HCT116 (cell line): ENCODE measurements at regions not wholly inside any gene's neighbourhood (a gene's known extent, or its start where the extent isn't known, plus 50 kb on each side); places are given as distances from the start of the nearest gene placed in this dataset.

ENCODE experiments used
- ATAC-seq: fragments of 200-7000 bp; cut with Tn5 transposase; 2 replicates; pipeline ENCODE4 v1.9.1; 2020; ENCODE audit warnings: mild to moderate bottlenecking, moderate library complexity
- BruUV-seq: library from RNA; stranded (reverse); fragments of 400-500 nt; replicated peaks from 2 replicates; lab custom pipeline; 2021; lab: Mats Ljungman, UMichigan
- CTCF ChIA-PET: fragments of 300-600 bp; sonication (Branson Sonifier 250); formaldehyde crosslinking; loops from one replicate; lab custom pipeline; 2021; ENCODE audit warnings: antibody characterized with exemption; lab: Charles Lee
- POLR2A ChIA-PET: fragments of 300-600, 350-600 bp; sonication (Branson Sonifier 250); formaldehyde crosslinking; loops from one replicate; lab custom pipeline; 2021; ENCODE audit warnings: antibody characterized with exemption; lab: Charles Lee
- RAD21 ChIA-PET, 2 experiments: fragments of 300-600 bp; sonication (Branson Sonifier 250); formaldehyde crosslinking; loops; one replicate each; lab custom pipeline; 2023; ENCODE audit warnings: low total read pairs in 2 of 2; ENCODE audit not compliant: uncharacterized antibody in 2 of 2, unreplicated experiment in 2 of 2, low non-redundant PET in 1 of 2; lab: Charles Lee
- DNase-seq: peaks from one replicate; pipeline ENCODE4 v3.0.0-alpha.2; 2010; ENCODE audit warnings: low read depth, low spot score
- H2AFZ ChIP-seq: fragments of 200-600 bp; shearing (Covaris generic), sonication (generic); 2 replicates; pipeline ENCODE4 v1.6.1; 2017; ENCODE audit warnings: low read depth, mixed run types, mixed read lengths, antibody characterized with exemption, low read length; ENCODE audit not compliant: poor library complexity, severe bottlenecking
- H3K27ac ChIP-seq: 2 replicates; pipeline ENCODE4 v1.5.1; 2012; ENCODE audit warnings: low read depth, low read length
- H3K27me3 ChIP-seq: fragments of 200-600 bp; sonication (generic); 2 replicates; pipeline ENCODE4 v1.6.1; 2016; ENCODE audit warnings: mixed run types, low read length, mixed read lengths; ENCODE audit not compliant: insufficient read depth
- H3K36me3 ChIP-seq, 2 experiments: fragments of 200-500 bp in 1 of 2; fragments of 200-600 bp in 1 of 2; sonication (Bioruptor generic) in 1 of 2; sonication (generic) in 1 of 2; 2 replicates each; pipeline versions ENCODE4 v1.5.1 to v1.6.1; 2014 to 2016; ENCODE audit warnings: low read length in 2 of 2, inconsistent platforms in 1 of 2, mixed read lengths in 1 of 2, mixed run types in 1 of 2; ENCODE audit not compliant: insufficient read depth in 2 of 2, control insufficient read depth in 1 of 2
- H3K4me1 ChIP-seq, 2 experiments: fragments of 200-600 bp in 1 of 2; sonication (generic) in 1 of 2; 2 replicates each; pipeline versions ENCODE4 v1.5.1 to v1.6.1; 2012 to 2017; ENCODE audit warnings: low read length in 2 of 2, inconsistent platforms in 1 of 2, mild to moderate bottlenecking in 1 of 2, mixed read lengths in 1 of 2, mixed run types in 1 of 2, moderate library complexity in 1 of 2; ENCODE audit not compliant: insufficient read depth in 2 of 2, control insufficient read depth in 1 of 2
- H3K4me2 ChIP-seq: fragments of 200-600 bp; sonication (generic); 2 replicates; pipeline ENCODE4 v1.6.1; 2017; ENCODE audit warnings: mixed run types, low read length, mixed read lengths
- H3K4me3 ChIP-seq, 2 experiments: fragments of 200-600 bp in 1 of 2; sonication (generic) in 1 of 2; replicated peaks in 1 of 2; 2 replicates each; pipeline ENCODE4 v1.5.1; 2011 to 2016; ENCODE audit warnings: low read length in 2 of 2, control low read depth in 1 of 2, low read depth in 1 of 2, mild to moderate bottlenecking in 1 of 2, mixed read lengths in 1 of 2, mixed run types in 1 of 2
- H3K79me2 ChIP-seq: fragments of 200-600 bp; sonication (generic); 2 replicates; pipeline ENCODE4 v1.6.1; 2017; ENCODE audit warnings: mild to moderate bottlenecking, mixed run types, low read length, moderate library complexity, mixed read lengths; ENCODE audit not compliant: insufficient read depth
- H3K9ac ChIP-seq: fragments of 200-600 bp; sonication (generic); 2 replicates; pipeline ENCODE4 v1.6.1; 2016; ENCODE audit warnings: low read length, mixed read lengths
- H3K9me2 ChIP-seq: fragments of 200-600 bp; sonication (generic), shearing (Covaris generic); 2 replicates; pipeline ENCODE4 v1.6.1; 2017; ENCODE audit warnings: mixed run types, mild to moderate bottlenecking, moderate library complexity; ENCODE audit not compliant: insufficient read depth
- H3K9me3 ChIP-seq, 2 experiments: fragments of 200-500 bp in 1 of 2; fragments of 200-600 bp in 1 of 2; sonication (Bioruptor generic) in 1 of 2; sonication (generic) in 1 of 2; 2 replicates each; pipeline ENCODE4 v1.6.1; 2014 to 2017; ENCODE audit warnings: low read length in 2 of 2, mixed read lengths in 2 of 2, inconsistent platforms in 1 of 2, low read depth in 1 of 2, mild to moderate bottlenecking in 1 of 2, mixed run types in 1 of 2, moderate library complexity in 1 of 2; ENCODE audit not compliant: control insufficient read depth in 1 of 2, insufficient read depth in 1 of 2
- H4K20me1 ChIP-seq: fragments of 200-600 bp; sonication (generic), shearing (Covaris generic); 2 replicates; pipeline ENCODE4 v1.6.1; 2017; ENCODE audit warnings: mixed run types, mild to moderate bottlenecking, moderate library complexity; ENCODE audit not compliant: insufficient read depth
- CBX3 ChIP-seq: IDR thresholded peaks from 2 replicates; pipeline ENCODE4 v1.6.1; 2012; ENCODE audit warnings: low read depth
- ELF1 ChIP-seq: IDR thresholded peaks from 2 replicates; pipeline ENCODE4 v1.6.1; 2012; ENCODE audit warnings: low read depth, borderline replicate concordance
- JUND ChIP-seq: IDR thresholded peaks from 2 replicates; pipeline ENCODE4 v1.6.1; 2012
- POLR2A ChIP-seq: IDR thresholded peaks from 2 replicates; pipeline ENCODE4 v1.7.0; 2011; ENCODE audit warnings: borderline replicate concordance; ENCODE audit not compliant: insufficient read depth, insufficient read length; ENCODE audit errors: extremely low read depth
- POLR2AphosphoS5 ChIP-seq: IDR thresholded peaks from 2 replicates; pipeline ENCODE4 v1.6.1; 2011; ENCODE audit warnings: mild to moderate bottlenecking, low read depth, low read length, moderate library complexity
- RAD21 ChIP-seq: IDR thresholded peaks from 2 replicates; pipeline ENCODE4 v1.6.1; 2012; ENCODE audit warnings: low read depth, mild to moderate bottlenecking
- SIN3A ChIP-seq: IDR thresholded peaks from 2 replicates; pipeline ENCODE4 v1.6.1; 2012; ENCODE audit warnings: low read depth
- SP1 ChIP-seq: IDR thresholded peaks from 2 replicates; pipeline ENCODE4 v1.6.1; 2012; ENCODE audit warnings: low read depth
- SRF ChIP-seq: IDR thresholded peaks from 2 replicates; pipeline ENCODE4 v1.6.1; 2012; ENCODE audit warnings: low read depth
- YY1 ChIP-seq: IDR thresholded peaks from 2 replicates; pipeline ENCODE4 v1.6.1; 2011; ENCODE audit warnings: low read length, low read depth, moderate library complexity, mild to moderate bottlenecking; ENCODE audit not compliant: insufficient replicate concordance; ENCODE audit errors: extremely low read depth
- ZNF274 ChIP-seq: fragments of 200-500 bp; sonication (Bioruptor generic); IDR thresholded peaks from 2 replicates; pipeline ENCODE4 v1.6.1; 2014; ENCODE audit warnings: mild to moderate bottlenecking, low read depth, low read length, inconsistent platforms
- intact Hi-C: fragments of 100-400 bp; cut with micrococcal nuclease; formaldehyde crosslinking; loops from 2 replicates; pipeline ENCODE4 v1.10.0; 2022
- TF ChIP-seq, protein P1 (sequence below): IDR thresholded peaks from 2 replicates; pipeline ENCODE4 v1.6.1; 2012; ENCODE audit warnings: low read depth
- TF ChIP-seq, protein P2 (sequence below): IDR thresholded peaks from 2 replicates; pipeline ENCODE4 v1.6.1; 2012
- TF ChIP-seq, protein P3 (sequence below): IDR thresholded peaks from 2 replicates; pipeline ENCODE4 v1.6.1; 2011; ENCODE audit warnings: mild to moderate bottlenecking, low read length, moderate library complexity; ENCODE audit not compliant: insufficient replicate concordance; ENCODE audit errors: extremely low read depth
- TF ChIP-seq, protein P4 (sequence below): IDR thresholded peaks from 2 replicates; pipeline ENCODE4 v1.6.1; 2012

DNA sequence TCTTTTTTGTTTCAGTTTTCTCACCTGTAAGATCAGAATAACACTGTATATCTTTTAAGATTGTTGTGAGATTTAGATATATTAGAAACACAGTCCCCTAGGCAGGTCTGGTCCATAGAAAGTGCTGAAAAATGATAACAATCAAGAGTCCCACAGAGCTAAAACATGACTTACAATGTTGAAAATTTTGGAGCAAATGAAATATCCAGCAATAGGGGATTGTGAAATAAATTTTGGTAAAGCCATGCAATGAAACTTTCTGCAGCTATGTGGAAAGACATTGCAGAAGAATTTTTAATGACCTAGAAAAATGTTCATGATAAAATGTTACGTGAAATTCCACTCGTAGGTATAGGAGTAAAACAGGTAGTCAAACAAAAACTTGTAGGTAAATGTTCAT is 127.6 kb upstream of the SERPINE2 start:
- ATAC-seq (no peak), DNase-seq (no peak)
- ChIA-PET RAD21 (no interaction called here), CTCF (no interaction called here), POLR2A (no interaction called here)
- Histone ChIP-seq H3K9me2 (no peaks in the 10 kb centered on the region), H2AFZ (no peak overlapping the region), H3K27ac (no peak overlapping the region), H3K36me3 (no peaks in the 10 kb centered on the region), H3K27me3 (no peaks in the 10 kb centered on the region), H3K4me3 (no peak overlapping the region), H3K9me3 (no peaks in the 10 kb centered on the region), H3K4me1 (no peaks in the 10 kb centered on the region), H3K9ac (no peak overlapping the region), H4K20me1 (no peaks in the 10 kb centered on the region), H3K4me2 (no peak overlapping the region), H3K79me2 (no peaks in the 10 kb centered on the region)
- BruUV-seq: no TSS peak
- TF ChIP-seq YY1: no peak
- TF ChIP-seq, protein P1, sequence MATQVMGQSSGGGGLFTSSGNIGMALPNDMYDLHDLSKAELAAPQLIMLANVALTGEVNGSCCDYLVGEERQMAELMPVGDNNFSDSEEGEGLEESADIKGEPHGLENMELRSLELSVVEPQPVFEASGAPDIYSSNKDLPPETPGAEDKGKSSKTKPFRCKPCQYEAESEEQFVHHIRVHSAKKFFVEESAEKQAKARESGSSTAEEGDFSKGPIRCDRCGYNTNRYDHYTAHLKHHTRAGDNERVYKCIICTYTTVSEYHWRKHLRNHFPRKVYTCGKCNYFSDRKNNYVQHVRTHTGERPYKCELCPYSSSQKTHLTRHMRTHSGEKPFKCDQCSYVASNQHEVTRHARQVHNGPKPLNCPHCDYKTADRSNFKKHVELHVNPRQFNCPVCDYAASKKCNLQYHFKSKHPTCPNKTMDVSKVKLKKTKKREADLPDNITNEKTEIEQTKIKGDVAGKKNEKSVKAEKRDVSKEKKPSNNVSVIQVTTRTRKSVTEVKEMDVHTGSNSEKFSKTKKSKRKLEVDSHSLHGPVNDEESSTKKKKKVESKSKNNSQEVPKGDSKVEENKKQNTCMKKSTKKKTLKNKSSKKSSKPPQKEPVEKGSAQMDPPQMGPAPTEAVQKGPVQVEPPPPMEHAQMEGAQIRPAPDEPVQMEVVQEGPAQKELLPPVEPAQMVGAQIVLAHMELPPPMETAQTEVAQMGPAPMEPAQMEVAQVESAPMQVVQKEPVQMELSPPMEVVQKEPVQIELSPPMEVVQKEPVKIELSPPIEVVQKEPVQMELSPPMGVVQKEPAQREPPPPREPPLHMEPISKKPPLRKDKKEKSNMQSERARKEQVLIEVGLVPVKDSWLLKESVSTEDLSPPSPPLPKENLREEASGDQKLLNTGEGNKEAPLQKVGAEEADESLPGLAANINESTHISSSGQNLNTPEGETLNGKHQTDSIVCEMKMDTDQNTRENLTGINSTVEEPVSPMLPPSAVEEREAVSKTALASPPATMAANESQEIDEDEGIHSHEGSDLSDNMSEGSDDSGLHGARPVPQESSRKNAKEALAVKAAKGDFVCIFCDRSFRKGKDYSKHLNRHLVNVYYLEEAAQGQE: no peak
- TF ChIP-seq, protein P2, sequence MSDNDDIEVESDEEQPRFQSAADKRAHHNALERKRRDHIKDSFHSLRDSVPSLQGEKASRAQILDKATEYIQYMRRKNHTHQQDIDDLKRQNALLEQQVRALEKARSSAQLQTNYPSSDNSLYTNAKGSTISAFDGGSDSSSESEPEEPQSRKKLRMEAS: no peak
- no peak for TF ChIP-seq JUND
- TF ChIP-seq, protein P3, sequence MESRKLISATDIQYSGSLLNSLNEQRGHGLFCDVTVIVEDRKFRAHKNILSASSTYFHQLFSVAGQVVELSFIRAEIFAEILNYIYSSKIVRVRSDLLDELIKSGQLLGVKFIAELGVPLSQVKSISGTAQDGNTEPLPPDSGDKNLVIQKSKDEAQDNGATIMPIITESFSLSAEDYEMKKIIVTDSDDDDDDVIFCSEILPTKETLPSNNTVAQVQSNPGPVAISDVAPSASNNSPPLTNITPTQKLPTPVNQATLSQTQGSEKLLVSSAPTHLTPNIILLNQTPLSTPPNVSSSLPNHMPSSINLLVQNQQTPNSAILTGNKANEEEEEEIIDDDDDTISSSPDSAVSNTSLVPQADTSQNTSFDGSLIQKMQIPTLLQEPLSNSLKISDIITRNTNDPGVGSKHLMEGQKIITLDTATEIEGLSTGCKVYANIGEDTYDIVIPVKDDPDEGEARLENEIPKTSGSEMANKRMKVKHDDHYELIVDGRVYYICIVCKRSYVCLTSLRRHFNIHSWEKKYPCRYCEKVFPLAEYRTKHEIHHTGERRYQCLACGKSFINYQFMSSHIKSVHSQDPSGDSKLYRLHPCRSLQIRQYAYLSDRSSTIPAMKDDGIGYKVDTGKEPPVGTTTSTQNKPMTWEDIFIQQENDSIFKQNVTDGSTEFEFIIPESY: no peak
- TF ChIP-seq, protein P4, sequence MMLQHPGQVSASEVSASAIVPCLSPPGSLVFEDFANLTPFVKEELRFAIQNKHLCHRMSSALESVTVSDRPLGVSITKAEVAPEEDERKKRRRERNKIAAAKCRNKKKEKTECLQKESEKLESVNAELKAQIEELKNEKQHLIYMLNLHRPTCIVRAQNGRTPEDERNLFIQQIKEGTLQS: no peak
- no peak for TF ChIP-seq ZNF274
- no peak for TF ChIP-seq SRF
- TF ChIP-seq SP1: no peak
- no peak for TF ChIP-seq CBX3
- no peak for TF ChIP-seq SIN3A
- TF ChIP-seq ELF1: no peak
- no peak for TF ChIP-seq RAD21
- TF ChIP-seq POLR2AphosphoS5: no peak
- no peak for TF ChIP-seq POLR2A
- intact Hi-C loops: no loop called here
